ENCODE measurements at regions not wholly inside any gene's neighbourhood (a gene's known extent, or its start where the extent isn't known, plus 50 kb on each side); places are given as distances from the start of the nearest gene placed in this dataset.
A peak's percentile ranks its signal among the peaks of the same experiment; 100 is the strongest.

DNA sequence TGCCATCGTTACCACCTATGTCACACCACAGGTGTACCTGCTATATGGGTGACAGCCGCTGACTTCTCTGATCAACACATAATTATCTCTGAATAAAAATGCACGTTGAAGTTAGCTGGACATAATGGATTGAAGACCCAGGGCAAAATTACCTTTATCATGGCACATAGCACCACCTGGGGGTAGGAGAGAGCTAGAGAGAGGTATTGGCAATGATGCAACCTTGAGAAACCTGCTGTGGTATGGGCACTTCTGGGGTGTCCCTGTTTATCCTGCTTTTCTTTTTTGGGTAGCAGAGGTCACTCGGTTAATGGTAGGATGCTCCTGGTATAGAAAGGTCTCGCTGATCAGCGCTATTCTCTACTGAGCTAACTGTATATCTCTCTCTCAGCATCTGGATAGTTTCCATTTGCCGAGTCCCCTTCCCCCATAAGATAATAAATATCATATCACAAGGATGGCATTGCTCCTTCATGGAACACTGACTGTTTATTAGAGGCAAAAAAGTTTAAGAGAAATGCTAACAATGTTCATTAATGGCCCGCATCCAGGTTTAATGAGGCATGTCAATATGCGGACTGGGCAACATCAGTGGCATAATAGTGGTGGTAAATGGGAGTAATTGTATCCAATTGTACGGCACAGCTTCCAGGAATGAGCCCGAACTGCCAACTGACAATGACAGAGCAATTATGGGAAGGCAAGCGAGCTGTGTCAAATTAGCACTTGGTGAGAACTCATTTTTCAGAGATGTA lies 323.1 kb downstream of the TFEC start:
- no peak for DNase-seq

DNA sequence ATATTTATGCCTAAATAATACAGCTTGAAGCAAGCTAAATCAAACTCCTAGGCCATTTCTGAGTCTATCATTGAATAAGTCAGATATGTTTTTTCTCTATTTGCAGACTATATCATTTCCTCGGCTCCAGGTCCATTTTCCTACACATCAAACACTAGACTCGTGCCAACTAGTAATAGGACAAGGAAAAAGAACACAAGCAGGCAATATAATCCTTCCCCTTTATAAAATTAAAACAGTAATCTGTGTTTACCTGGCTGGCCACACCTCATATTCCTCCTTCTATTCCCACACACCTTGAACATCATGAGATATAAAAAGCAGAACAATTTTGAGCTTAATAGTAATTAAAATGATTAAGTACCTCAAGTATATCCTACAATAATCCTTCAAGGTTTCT lies 325.7 kb downstream of the TFEC start:
- DNase-seq: no peak

DNA sequence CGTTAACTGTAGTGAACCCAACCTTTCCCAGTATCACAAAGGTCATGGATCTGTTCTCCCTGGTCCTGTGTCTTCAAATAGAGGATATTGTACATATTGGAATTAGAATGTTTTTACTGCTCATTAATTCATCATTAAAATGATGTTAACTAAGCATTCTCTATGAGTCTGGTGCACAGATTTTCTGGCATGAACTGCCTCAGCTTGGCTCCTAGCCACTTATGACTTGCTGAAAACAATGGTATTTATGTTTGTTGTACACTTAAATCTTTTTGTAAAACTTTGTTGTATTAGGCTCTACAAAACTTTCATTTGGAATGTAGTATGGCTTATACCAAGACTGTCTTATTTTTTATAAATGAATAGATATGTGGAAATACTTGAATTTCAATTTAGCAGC lies 329.4 kb downstream of the TFEC start:
- DNase-seq: no peak

DNA sequence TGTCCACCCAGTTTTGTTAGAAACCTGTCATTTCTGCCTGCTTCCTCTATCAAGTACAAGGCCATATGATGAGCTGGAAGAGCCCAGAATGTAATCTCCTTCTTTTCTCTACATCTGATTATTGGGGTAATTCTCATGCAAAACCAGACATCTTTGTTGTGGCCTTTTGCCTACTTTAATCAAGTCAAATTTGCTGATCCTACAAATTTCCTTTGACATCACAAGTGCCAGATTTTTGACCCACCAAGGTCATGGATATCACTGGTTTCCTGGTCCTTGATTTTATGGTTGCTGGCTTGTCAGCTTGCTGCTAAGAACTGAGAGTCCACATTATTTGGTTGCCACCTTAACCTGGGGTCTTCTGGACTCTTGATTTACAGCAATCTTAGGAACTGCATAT lies 336.1 kb downstream of the TFEC start:
- no peak for DNase-seq

DNA sequence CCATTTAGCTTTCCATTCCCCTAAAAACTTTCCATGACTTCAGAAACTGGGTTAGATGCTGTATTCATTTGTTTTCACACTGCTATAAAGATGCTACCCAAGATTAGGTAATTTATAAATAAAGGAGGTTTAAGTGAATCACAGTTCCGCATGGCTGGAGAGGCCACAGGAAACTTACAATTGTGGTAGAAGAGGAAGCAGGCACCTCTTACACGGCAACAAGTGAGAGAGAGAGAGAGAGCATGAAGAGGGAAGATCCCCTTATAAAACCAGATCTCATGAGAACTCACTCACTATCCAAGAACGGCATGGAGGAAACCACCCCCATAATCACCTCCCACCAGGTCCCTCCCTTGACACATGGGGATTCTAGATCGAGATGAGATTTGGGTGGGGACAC lies 336.8 kb downstream of the TFEC start:
- no peak for DNase-seq

DNA sequence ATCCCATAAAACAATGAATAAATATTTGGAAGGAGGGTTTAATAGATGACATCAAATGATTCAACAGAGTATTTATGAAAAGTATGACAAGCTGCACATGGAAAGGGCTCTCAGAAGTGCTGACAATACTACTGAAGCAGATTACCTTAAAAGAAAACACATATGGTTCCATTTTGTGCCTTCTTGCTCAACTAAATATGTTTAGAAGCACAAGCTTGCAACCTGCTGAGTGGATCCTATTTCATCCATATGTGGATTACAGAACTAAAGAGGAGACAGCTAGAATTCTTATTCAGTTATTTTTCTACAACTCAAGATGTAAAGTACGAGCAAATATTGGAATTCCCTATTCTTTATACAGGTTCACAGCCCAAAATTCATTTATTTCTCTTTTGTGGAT lies 340.6 kb downstream of the TFEC start:
- no peak for DNase-seq

DNA sequence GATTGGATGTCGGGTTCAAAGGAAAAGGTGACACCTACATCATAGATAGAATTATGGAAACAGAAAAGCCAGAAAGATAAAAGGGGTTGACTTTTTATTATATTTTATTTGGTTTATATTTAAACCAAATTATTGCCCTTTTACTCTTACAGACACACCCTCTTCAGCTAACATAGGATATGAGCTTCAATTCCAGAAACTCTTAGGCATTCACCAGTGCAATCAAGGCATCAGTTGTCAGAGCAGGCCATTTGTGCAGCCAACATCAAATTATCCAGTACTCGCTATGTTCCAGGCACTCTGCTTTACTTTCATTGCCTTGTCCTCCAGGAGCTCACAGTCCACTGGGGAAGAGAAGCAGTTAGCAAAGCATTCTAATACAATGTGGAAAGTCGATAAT lies 347.5 kb downstream of the TFEC start:
- DNase-seq: no peak

DNA sequence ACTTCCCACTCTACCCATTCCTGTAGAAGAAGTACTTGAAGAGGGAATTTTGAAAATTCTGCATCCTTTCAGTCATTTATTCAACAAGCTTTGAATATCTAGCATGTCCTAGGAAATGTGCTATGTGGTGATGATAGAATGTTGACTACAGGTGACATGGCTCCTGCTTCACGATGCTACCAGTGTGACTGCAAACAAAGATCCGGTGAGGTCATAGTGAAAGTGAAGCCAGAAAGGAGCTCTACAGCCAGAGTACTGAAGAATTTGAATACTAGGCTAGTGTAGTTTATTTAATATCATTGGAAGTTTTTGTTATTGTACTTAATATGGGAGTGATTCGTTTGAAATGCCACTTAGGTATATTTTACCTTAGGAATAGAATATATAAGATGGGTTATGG lies 348.1 kb downstream of the TFEC start:
- DNase-seq: no peak

DNA sequence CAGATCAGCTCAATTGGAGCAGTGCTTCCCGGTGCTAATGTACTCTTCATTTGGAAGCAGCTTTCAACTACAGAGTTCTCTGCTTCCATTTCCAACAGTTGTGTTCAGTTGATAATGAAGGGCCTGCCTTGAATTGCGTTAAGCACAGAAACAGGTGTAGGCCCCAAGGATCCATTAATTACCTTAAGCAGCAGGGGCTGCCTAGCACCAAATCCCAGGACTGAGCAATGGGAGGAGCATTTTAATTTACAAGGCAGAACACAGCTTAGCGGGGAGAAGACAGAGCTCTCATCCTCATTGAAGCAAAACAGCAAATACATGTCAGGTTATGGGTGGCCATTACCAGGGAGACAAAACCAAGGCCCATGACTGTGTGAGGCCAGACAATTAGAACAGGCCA lies 349.6 kb downstream of the TFEC start:
- DNase-seq: no peak

DNA sequence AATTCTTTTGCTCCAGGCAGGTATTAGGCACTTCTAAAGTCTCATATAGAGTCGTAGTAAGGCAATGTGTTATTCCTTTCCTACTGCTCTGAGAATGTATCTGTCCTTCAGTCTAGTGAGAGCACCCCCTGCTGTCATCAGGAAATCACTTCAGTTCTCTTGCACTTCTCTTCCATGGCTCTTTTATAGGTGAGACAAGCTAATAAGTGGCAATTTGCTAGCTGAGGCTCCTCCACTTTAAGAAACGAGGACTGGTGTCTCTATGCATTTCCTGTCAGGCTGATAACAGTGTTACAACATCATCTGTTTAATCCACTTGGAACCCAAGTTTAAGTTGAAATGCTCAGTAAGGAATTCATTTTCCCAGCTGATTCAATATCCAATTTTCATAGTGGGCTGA lies 350.6 kb downstream of the TFEC start:
- DNase-seq: peak; percentile 20

DNA sequence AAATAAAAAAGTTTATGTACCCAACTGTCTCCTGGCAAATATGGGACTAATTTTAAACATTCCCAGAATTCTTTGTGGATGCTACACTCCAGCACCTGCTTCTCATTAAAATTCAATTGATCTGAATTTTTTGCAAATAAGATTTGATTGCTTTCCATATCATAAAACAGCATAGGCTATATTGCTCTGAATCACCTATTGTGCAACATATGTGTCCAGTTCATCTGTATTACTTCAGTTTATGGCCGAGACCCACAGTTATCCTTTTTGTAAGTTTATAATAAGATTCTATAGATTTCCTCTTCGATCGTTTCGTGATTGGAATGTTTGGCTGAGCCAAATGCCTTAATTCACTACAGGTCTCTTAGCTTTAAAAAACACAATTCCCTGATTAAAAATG lies 351.1 kb downstream of the TFEC start:
- DNase-seq: no peak

DNA sequence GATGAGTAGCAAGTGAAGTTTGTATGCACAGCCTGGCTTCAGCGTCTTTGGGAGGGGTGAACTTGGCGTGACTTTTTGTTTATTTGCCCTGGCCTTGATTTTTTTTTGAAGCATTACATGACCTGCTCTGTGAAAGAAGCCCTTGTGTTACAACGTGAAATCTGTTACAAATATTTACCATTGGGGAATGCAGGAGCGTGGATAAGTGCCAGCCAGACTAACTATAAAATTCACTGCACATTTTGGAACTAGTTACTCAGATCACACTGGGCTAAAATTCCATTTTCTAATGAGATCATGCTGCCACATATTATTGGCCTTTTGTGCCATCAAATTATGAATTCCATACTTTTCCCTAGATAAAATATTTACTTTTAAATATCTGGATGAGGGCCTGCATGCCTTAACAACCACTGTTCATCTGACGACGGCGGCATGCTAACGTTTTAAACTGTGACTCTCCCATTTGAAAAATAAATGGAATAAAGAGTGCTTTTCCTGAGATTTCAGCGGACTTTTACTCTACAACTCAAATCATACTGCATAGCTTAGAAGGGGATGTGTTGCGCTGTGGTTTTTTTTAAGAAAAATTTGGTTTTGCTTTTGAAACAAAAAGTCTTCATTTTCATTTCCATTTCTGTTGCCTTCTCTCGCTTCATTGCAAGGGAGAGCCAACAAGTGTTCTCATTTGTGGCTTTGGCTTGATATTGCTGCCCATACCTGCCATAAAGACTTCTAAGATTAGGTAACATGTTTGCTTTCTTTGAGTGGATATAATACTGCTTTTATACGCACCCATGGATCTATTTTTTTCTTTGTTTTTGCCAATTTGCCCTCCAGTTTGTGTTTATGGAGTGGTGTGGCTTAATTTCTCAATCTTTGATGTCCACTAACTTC lies 352.2 kb downstream of the TFEC start:
- DNase-seq: no peak

DNA sequence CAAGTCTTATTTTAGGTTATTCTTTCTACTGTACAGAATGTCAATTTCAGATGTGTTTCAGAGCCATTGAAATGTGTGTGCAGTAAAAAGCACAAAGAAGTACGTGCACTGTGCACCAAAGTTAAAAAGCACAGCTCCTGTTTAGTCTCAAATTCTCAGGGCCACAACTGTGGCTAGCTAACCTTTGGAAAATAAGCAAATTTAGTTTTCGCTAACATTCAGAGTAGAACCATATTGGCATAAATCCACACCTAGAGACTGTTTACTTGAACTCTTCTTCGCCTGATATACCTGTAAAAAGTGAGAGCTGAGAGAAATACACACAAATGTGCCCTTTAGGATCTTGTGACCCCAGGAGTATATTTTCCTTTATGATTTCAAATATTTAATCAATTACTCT lies 353.9 kb downstream of the TFEC start:
- no peak for DNase-seq

DNA sequence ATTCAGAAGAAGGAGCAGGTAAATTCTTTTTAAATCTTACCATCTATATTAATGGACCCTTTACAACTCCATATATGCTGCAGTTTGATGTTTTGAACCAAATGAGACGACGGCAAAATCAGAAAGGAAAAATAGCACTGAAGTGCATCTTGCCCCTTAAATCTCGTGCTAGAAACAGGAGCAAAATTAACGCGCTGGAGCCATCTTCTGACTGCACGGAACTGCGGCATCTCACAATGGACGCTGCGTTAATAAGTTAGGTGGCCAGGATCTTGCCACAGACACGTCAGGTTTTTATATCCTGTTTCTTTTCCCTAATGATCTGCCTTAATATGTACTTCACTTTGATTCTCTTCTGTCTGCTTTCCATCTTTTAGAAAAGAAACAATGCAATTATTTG lies 354.5 kb downstream of the TFEC start:
- DNase-seq: no peak

DNA sequence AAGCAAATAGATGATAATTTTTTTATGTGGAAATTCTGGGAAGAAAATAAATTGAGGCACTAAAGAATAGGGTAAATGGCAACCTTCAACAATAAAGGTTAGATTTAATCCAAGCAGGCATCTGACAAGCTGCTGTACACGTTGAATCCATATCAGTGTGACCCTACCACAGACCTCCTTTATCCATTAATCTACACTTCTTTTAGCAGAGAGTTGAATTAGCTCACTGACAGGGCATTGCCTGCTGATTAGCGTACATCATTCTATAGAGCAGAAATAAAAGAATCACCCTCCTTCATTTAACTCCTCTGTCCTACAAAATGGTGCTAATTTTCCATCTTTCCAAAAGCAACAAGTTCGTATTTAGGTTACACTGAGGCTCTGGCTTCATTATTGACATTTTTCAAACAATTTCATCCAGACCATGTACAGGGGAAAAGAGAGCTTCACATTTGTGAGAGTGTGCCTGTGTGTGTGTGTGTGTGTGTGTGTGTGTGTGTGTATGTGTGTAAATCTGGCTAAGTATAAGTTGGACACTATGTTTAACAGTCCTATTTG lies 356.0 kb downstream of the TFEC start:
- no peak for DNase-seq

DNA sequence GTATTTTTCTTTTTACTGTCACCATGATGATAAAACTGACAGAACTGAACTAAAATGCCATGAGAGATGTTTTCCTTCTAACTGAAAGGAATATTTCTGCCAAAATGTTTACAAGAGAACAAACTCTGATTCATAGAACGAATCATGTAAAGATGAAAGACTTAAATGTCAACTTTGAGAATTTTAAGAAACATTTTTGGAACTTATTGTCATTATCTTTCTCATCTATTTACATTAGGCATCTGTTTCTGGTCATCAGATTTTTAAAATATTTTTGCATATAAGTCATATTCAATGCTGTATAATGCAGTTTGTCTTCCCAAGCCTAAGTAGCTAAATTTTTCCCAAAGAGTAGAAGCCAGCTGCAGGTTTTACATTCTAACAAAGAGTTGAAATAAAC lies 358.5 kb downstream of the TFEC start:
- DNase-seq: no peak

DNA sequence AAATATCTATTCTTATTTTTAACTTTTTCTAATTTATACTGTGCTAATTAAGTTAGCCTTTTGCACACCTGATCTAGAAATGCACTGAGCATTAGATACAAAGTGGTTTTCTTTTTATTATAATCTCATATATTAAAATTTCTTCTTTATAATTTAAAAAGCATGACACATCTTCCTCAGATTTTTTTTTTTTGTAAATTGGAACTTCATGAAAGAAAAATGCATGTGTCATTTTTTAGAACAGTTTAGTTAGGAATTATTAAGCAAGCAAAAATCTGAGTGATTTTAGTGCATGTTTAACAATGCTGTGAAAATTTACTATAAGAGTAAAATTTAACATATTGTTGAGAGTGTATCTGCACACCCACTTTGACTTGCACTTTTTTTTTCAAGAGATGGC lies 367.9 kb downstream of the TFEC start:
- DNase-seq: no peak

DNA sequence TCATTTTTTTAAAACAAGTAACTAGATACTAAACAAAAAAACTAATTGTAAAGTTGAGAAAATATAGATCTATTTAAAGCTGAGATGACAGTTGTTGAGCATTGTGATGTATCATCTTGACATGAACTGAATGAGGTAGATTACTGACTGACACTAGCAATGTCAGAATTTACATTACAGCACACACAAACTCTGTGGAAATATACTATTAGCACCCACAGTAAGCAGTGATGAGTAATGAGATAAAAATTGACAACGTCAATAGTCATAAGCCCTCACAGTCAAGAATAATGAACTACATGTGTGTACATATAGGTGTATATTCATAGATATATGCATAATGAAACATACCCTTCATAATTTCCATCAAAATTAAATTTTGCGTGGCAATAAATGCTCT lies 368.4 kb downstream of the TFEC start:
- DNase-seq: no peak

DNA sequence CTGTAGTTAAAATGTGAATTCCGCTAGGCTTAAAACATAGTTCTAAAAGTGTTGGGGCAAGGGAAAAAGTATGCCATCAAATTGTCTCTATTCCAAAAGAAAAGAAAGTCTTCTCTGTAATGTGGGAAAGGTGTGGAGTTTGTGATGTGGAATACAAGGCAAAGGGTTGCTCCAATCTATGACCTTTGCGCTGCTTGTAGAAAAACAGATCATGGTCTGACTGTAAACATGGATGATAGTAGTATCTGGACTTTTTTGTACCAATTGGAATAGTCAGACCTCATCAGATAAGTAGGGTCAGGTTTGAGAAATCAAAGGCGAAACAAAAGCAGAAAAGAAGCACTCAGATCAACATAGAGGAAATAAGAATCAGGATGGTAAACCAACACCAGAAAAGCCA lies 372.3 kb downstream of the TFEC start:
- DNase-seq: no peak

DNA sequence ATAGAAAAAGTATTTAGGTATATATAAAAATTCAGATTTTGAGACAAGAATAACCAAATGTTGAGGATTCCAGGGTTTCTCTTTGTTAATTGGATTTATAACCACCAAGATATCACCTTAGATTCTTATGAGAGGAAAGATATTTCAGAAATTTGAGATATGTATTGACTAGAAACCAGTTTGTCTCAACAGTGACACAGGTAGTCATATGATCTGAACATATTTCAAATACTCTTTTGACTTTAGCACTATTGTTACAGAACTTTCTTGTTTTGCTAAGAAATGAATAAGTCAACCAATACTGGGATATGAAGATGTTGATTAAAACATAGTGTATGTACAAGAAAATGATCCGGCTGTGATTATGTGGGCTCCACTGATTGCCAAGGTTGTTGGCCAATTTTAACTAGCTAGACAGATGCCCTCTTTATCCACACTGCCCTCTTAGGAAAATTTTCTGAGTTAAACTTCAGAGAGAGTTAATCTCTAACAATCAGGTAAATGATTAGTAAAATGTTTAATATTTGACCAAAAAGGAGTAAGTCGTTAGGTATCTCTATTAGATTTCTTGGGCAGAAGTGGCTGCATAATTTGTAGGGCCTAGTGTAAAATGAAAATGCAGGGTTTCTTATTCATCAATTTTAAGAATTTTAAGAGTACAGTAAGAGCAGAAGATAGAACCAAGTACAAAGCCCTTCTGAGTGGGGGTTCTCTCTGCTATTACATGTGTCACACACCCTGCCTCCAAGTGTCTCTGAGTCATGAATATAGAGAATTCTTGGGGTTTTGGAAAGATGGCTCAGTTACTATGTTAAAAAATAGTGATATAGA lies 376.0 kb downstream of the TFEC start:
- DNase-seq: no peak

DNA sequence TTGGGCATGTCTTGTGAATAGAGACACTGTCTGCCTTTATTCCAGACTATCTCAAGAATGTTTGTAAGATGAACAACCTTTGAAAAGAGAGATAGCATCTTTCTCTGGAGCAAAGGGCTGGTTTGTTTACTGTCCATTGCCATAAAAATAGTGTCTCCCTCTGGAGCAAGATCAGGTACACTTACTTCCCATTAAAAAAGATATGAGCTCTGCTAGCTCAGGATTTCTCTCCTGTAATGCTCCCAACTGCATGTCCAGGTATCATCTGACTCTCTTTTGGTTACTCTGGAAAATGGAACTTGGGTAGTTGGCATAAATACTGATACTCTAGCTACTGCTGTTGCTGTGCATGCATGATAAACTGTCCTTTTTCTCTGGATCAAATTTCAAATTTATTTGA lies 381.1 kb downstream of the TFEC start:
- DNase-seq: no peak

DNA sequence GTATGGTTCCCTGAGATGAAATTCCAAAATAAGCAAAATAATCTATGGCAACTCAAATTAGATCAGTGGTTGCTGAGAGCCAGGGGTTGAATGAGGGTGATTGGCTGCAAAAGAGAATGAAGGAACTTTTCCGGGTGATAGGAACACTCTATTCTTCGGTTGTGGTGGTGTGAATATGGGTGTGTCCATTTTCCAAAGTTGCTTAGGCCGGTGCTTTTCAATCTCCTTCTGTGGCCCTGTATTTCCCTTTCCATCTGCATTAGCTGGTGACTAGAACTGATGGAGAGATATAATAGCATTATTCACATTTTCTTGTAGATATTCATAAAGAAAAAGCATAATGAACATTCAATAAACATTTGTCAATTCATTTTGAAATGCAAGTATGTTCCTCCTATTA lies 382.9 kb downstream of the TFEC start:
- DNase-seq: no peak

DNA sequence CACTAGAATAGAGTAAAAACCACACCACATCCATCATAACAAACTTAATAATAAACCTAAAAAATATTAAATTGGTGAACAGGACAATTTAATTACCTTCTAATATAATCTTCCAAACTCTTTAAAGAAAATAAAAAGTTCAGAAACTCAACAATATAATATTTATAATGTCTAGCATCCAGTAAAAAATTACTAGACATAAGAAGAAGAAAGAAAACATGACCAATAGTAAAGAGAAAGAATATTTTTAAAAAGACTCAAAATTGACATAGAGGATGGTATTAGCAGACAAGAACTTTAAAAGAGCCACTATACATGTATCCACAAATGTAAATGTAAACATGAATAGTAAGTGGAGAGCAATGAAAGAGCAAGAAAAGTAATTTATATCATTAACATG lies 388.4 kb downstream of the TFEC start:
- DNase-seq: no peak
